ENCODE measurements at regions not wholly inside any gene's neighbourhood (a gene's known extent, or its start where the extent isn't known, plus 50 kb on each side); places are given as distances from the start of the nearest gene placed in this dataset.

GRCh38 chr21:38037416-38037815, 121.2 kb upstream of the KCNJ6 start:
- no peaks in the 10 kb centered on the region for H3K36me3 ChIP-seq (ENCODE audit: control insufficient read depth in 4 of 4, insufficient read depth in 3 of 4, low read depth in 1 of 4, low read length in 3 of 4)
- no peak for DNase-seq (ENCODE audit: low spot score)
- H3K4me3 ChIP-seq (ENCODE audit: low read depth in 1 of 3, low read length in 3 of 3): no peak overlapping the region
- peaks cover 0 to 2% (median 0%) of the 10 kb centered on the region in 4 donors for H3K27me3 ChIP-seq (ENCODE audit: control insufficient read depth in 4 of 4, insufficient read depth in 4 of 4, low read length in 3 of 4)
- TF ChIP-seq HNF4G (IDR thresholded peaks at IDR 0.05) (no peak), JUND (IDR thresholded peaks at IDR 0.05) (no peak), REST (IDR thresholded peaks at IDR 0.05) (no peak), NR2F2 (IDR thresholded peaks at IDR 0.05) (no peak), FOXA2 (IDR thresholded peaks at IDR 0.05) (no peak), FOXA1 (IDR thresholded peaks at IDR 0.05) (no peak), SP1 (IDR thresholded peaks at IDR 0.05) (no peak), ZBTB33 (IDR thresholded peaks at IDR 0.05) (no peak), ATF3 (IDR thresholded peaks at IDR 0.05) (no peak)
- no peak overlapping the region for H3K27ac ChIP-seq (ENCODE audit: low read depth in 1 of 2, low read length in 2 of 2)
- WGBS: 68% methylated on average over 3 of the region's 3 CpGs
- no peaks in the 10 kb centered on the region for H3K4me1 ChIP-seq (ENCODE audit: control insufficient read depth in 4 of 4, insufficient read depth in 4 of 4, low read length in 3 of 4)
- no peak overlapping the region for H3K9ac ChIP-seq (ENCODE audit: low read depth in 1 of 2, low read length in 2 of 2)
- no peaks in the 10 kb centered on the region for H3K9me3 ChIP-seq (ENCODE audit: control insufficient read depth in 4 of 4, low read length in 3 of 4)

- TF ChIP-seq RAD21 (IDR thresholded peaks at IDR 0.05): no peak
- no peak for TF ChIP-seq ZBTB33 (IDR thresholded peaks at IDR 0.05)
- TF ChIP-seq TAF1 (conservative IDR thresholded peaks at IDR 0.05): no peak
- TF ChIP-seq HNF4G (IDR thresholded peaks at IDR 0.05): no peak
- no peak for TF ChIP-seq HNF4A (conservative IDR thresholded peaks at IDR 0.05)
- Histone ChIP-seq H3K36me3 (ENCODE audit: control insufficient read depth in 4 of 4, insufficient read depth in 3 of 4, low read depth in 1 of 4, low read length in 3 of 4) (no peaks in the 10 kb centered on the region), H3K4me1 (ENCODE audit: control insufficient read depth in 4 of 4, insufficient read depth in 4 of 4, low read length in 3 of 4) (no peaks in the 10 kb centered on the region), H3K9ac (ENCODE audit: low read depth in 1 of 2, low read length in 2 of 2) (no peak overlapping the region), H3K27ac (ENCODE audit: low read depth in 1 of 2, low read length in 2 of 2) (no peak overlapping the region), H3K9me3 (ENCODE audit: control insufficient read depth in 4 of 4, low read length in 3 of 4) (no peaks in the 10 kb centered on the region), H3K27me3 (ENCODE audit: control insufficient read depth in 4 of 4, insufficient read depth in 4 of 4, low read length in 3 of 4) (no peaks in the 10 kb centered on the region), H3K4me3 (ENCODE audit: low read depth in 1 of 3, low read length in 3 of 3) (no peak overlapping the region)
- WGBS: 71% methylated on average over 6 of the region's 6 CpGs
- no peak for DNase-seq (ENCODE audit: low spot score)
Measured at GRCh38 chr21:38039369-38039768, 123.1 kb upstream of the KCNJ6 start.
